ENCODE measurements at regions not wholly inside any gene's neighbourhood (a gene's known extent, or its start where the extent isn't known, plus 50 kb on each side); places are given as distances from the start of the nearest gene placed in this dataset.
"Not testable (repeated sequence)": the region's sequence is repeated elsewhere in the genome, so short reads cannot be mapped to it uniquely, and the experiment has no call there.

DNA sequence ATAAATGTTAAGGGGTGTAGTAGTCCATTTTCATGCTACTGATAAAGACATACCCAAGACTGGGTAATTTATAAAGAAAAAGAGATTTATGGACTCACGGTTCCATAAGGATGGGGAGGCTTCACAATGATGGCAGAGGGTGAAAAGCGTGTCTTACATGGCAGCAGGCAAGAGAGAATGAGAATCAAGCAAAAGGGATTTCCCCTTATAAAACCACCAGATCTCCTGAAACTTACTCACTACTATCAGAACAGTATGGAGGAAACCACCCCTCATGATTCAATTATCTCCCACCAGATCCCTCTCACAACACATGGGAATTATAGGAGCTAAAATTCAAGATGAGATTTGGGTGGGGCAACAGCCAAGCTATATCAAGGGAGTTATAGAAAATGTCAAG, 329.2 kb downstream of the DTHD1 start:
- Histone ChIP-seq H4K20me1 (replicated peaks; ENCODE audit: control insufficient read depth, insufficient read depth, low read length) (no peaks in the 10 kb centered on the region), H3K9ac (ENCODE audit: insufficient read depth in 1 of 2, low read depth in 2 of 2, low read length in 2 of 2) (no peak overlapping the region), H3K27me3 (ENCODE audit: control insufficient read depth in 2 of 2, insufficient read depth in 2 of 2, low read length in 2 of 2) (no peaks in the 10 kb centered on the region), H3K4me3 (no peak overlapping the region), H3K36me3 (ENCODE audit: control insufficient read depth, insufficient read depth, low read length) (no peaks in the 10 kb centered on the region), H3K4me2 (ENCODE audit: insufficient read depth, low read length) (no peak overlapping the region), H3K4me1 (replicated peaks in 1 of 2; ENCODE audit: control insufficient read depth in 2 of 2, insufficient read depth in 2 of 2, low read length in 2 of 2) (no peaks in the 10 kb centered on the region; a peak in 1 of 5 replicates), H3K9me1 (ENCODE audit: control insufficient read depth, insufficient read depth, low read length) (no peaks in the 10 kb centered on the region), H3K79me2 (ENCODE audit: control insufficient read depth, insufficient read depth, low read length) (no peaks in the 10 kb centered on the region), H2AFZ (ENCODE audit: low read depth, low read length) (no peak overlapping the region), H3K9me3 (replicated peaks; ENCODE audit: control insufficient read depth, insufficient read depth, low read depth, low read length) (0 out of 2 replicates have a peak, but pooled peaks cover 2% of the 10 kb centered on the region), H3K27ac (ENCODE audit: extremely low read depth, low read depth, low read length) (no peak overlapping the region)
- intact Hi-C loops (cut with micrococcal nuclease), result no loop called here
- FAIRE-seq (no peak), DNase-seq (ENCODE audit: extremely low read depth in 1 of 4, low spot score in 3 of 4) (no peak), ATAC-seq (no peak)
- in situ Hi-C loops (cut with MboI), result no loop called here
- ChIA-PET CTCF (ENCODE audit: low intra/inter-chr PET ratio) (no interaction called here), POLR2A (no interaction called here)
- 6% methylated on average over 2 of the region's 2 CpGs for WGBS (ENCODE audit: insufficient coverage, low coverage, missing lambda C conversion rate)
- no TSS peak for BruUV-seq (replicated peaks)
- TF ChIP-seq PPARD (CRISPR knock-in tag; IDR thresholded peaks at IDR 0.05), result no peak

DNA sequence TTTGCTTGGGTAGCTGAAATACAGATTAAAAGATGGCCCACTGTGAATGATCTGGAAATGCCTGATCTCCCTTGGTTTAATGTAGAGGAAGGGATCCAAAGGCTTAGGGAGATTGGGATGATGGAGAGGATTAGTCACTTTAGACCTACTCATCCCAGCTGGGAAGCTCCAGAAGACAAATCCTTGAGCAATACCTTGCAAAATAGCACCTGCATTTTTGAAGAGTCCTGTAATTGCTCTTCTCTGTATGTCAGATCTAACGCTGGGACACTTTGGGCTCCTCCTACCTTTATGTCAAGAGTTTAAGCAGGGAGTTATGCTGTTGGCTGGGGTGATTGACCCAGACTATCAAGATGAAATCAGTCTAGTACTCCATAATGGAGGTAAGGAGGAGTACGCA, 331.7 kb downstream of the DTHD1 start:
- POLR2A ChIA-PET; BruUV-seq (replicated peaks); H3K27me3 ChIP-seq (ENCODE audit: control insufficient read depth in 2 of 2, insufficient read depth in 2 of 2, low read length in 2 of 2); intact Hi-C loops (cut with micrococcal nuclease); H3K9me3 ChIP-seq (replicated peaks; ENCODE audit: control insufficient read depth, insufficient read depth, low read depth, low read length); CTCF ChIA-PET (ENCODE audit: low intra/inter-chr PET ratio); H4K20me1 ChIP-seq (replicated peaks; ENCODE audit: control insufficient read depth, insufficient read depth, low read length); ATAC-seq; H3K36me3 ChIP-seq (ENCODE audit: control insufficient read depth, insufficient read depth, low read length); H3K4me2 ChIP-seq (ENCODE audit: insufficient read depth, low read length); H2AFZ ChIP-seq (ENCODE audit: low read depth, low read length); H3K27ac ChIP-seq (ENCODE audit: extremely low read depth, low read depth, low read length); H3K9me1 ChIP-seq (ENCODE audit: control insufficient read depth, insufficient read depth, low read length); H3K4me3 ChIP-seq; H3K79me2 ChIP-seq (ENCODE audit: control insufficient read depth, insufficient read depth, low read length); H3K9ac ChIP-seq (ENCODE audit: insufficient read depth in 1 of 2, low read depth in 2 of 2, low read length in 2 of 2); DNase-seq (ENCODE audit: extremely low read depth in 1 of 4, low spot score in 3 of 4); H3K4me1 ChIP-seq (replicated peaks in 1 of 2; ENCODE audit: control insufficient read depth in 2 of 2, insufficient read depth in 2 of 2, low read length in 2 of 2); in situ Hi-C loops (cut with MboI); FAIRE-seq: not testable (repeated sequence)
- WGBS (ENCODE audit: insufficient coverage, low coverage, missing lambda C conversion rate), result 25% methylated on average over 2 of the region's 2 CpGs
